Liver (tissue), 3 donors: ENCODE measurements at regions not wholly inside any gene's neighbourhood (a gene's known extent, or its start where the extent isn't known, plus 50 kb on each side); places are given as distances from the start of the nearest gene placed in this dataset.
"Not testable (repeated sequence)": the region's sequence is repeated elsewhere in the genome, so short reads cannot be mapped to it uniquely, and the experiment has no call there.

Experiments
- TF ChIP-seq, protein P1 (sequence below): fragments of 150-350 bp; IDR thresholded peaks from 2 replicates; pipeline ENCODE4 v1.5.1; 2017; ENCODE audit warnings: improper control_type of control experiment, low read depth, low read length; ENCODE audit not compliant: missing input control
- TF ChIP-seq, protein P2 (sequence below): IDR thresholded peaks from 2 replicates; pipeline ENCODE4 v1.6.1; 2016; ENCODE audit warnings: antibody characterized with exemption
- TF ChIP-seq, protein P3 (sequence below): IDR thresholded peaks from 2 replicates; pipeline ENCODE4 v1.6.1; 2016; ENCODE audit warnings: antibody characterized with exemption, mild to moderate bottlenecking
- donor health status: healthy.
- donor health status: healthy.

- TF ChIP-seq, protein P1, sequence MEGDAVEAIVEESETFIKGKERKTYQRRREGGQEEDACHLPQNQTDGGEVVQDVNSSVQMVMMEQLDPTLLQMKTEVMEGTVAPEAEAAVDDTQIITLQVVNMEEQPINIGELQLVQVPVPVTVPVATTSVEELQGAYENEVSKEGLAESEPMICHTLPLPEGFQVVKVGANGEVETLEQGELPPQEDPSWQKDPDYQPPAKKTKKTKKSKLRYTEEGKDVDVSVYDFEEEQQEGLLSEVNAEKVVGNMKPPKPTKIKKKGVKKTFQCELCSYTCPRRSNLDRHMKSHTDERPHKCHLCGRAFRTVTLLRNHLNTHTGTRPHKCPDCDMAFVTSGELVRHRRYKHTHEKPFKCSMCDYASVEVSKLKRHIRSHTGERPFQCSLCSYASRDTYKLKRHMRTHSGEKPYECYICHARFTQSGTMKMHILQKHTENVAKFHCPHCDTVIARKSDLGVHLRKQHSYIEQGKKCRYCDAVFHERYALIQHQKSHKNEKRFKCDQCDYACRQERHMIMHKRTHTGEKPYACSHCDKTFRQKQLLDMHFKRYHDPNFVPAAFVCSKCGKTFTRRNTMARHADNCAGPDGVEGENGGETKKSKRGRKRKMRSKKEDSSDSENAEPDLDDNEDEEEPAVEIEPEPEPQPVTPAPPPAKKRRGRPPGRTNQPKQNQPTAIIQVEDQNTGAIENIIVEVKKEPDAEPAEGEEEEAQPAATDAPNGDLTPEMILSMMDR: not testable (repeated sequence)
- TF ChIP-seq, protein P2, sequence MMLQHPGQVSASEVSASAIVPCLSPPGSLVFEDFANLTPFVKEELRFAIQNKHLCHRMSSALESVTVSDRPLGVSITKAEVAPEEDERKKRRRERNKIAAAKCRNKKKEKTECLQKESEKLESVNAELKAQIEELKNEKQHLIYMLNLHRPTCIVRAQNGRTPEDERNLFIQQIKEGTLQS: not testable (repeated sequence)
- TF ChIP-seq, protein P3, sequence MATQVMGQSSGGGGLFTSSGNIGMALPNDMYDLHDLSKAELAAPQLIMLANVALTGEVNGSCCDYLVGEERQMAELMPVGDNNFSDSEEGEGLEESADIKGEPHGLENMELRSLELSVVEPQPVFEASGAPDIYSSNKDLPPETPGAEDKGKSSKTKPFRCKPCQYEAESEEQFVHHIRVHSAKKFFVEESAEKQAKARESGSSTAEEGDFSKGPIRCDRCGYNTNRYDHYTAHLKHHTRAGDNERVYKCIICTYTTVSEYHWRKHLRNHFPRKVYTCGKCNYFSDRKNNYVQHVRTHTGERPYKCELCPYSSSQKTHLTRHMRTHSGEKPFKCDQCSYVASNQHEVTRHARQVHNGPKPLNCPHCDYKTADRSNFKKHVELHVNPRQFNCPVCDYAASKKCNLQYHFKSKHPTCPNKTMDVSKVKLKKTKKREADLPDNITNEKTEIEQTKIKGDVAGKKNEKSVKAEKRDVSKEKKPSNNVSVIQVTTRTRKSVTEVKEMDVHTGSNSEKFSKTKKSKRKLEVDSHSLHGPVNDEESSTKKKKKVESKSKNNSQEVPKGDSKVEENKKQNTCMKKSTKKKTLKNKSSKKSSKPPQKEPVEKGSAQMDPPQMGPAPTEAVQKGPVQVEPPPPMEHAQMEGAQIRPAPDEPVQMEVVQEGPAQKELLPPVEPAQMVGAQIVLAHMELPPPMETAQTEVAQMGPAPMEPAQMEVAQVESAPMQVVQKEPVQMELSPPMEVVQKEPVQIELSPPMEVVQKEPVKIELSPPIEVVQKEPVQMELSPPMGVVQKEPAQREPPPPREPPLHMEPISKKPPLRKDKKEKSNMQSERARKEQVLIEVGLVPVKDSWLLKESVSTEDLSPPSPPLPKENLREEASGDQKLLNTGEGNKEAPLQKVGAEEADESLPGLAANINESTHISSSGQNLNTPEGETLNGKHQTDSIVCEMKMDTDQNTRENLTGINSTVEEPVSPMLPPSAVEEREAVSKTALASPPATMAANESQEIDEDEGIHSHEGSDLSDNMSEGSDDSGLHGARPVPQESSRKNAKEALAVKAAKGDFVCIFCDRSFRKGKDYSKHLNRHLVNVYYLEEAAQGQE: not testable (repeated sequence)
These were observed 116.1 kb upstream of the TPTE start for GRCh38 chr21:10405331-10405730.
